ENCODE measurements at regions not wholly inside any gene's neighbourhood (a gene's known extent, or its start where the extent isn't known, plus 50 kb on each side); places are given as distances from the start of the nearest gene placed in this dataset.

GRCh38 chr3:76855451-76855850 is 184.4 kb upstream of the ROBO2 start:
- DNase-seq: no peak
- Histone ChIP-seq H3K27ac (no peak overlapping the region), H3K4me1 (no peaks in the 10 kb centered on the region), H3K4me3 (no peak overlapping the region), H3K27me3 (no peaks in the 10 kb centered on the region), H3K9me3 (no peaks in the 10 kb centered on the region), H3K36me3 (ENCODE audit: low read depth, missing control alignments) (no peaks in the 10 kb centered on the region)
- WGBS, 2 donors: 91 to 94% methylated on average over 2 of the region's 2 CpGs
- no peak for TF ChIP-seq POLR2A (IDR thresholded peaks at IDR 0.05)
- intact Hi-C loops (cut with DNase I; ENCODE audit: low total_unique reads): no loop called here

- intact Hi-C loops (cut with DNase I; ENCODE audit: low total_unique reads): no loop called here
- WGBS, 2 donors: 90 to 92% methylated on average over 3 of the region's 3 CpGs
Measured at GRCh38 chr3:76859596-76859995, 180.3 kb upstream of the ROBO2 start.

GRCh38 chr3:76864355-76864754 is 175.5 kb upstream of the ROBO2 start:
- 93 to 96% methylated on average over 4 of the region's 4 CpGs for whole genome bisulfite sequencing, 2 donors
- Histone ChIP-seq H3K9me3 (no peaks in the 10 kb centered on the region), H3K4me3 (no peak overlapping the region), H3K27me3 (no peaks in the 10 kb centered on the region), H3K36me3 (ENCODE audit: low read depth, missing control alignments) (no peaks in the 10 kb centered on the region), H3K4me1 (no peaks in the 10 kb centered on the region), H3K27ac (no peak overlapping the region)
- TF ChIP-seq CTCF (IDR thresholded peaks at IDR 0.05) (no peak), POLR2A (IDR thresholded peaks at IDR 0.05) (no peak)
- intact Hi-C loops (cut with DNase I; ENCODE audit: low total_unique reads): no loop called here
- DNase-seq: no peak

More at GRCh38 chr3:76859596-76859995, 180.3 kb upstream of the ROBO2 start:
- H3K4me1 ChIP-seq: no peaks in the 10 kb centered on the region
- TF ChIP-seq CTCF (IDR thresholded peaks at IDR 0.05): peak in 1 of 3 experiments; percentile 5
- no peak for TF ChIP-seq POLR2A (IDR thresholded peaks at IDR 0.05)
- no peak for DNase-seq
- H3K4me3 ChIP-seq: no peak overlapping the region
- H3K27ac ChIP-seq: no peak overlapping the region
- no peaks in the 10 kb centered on the region for H3K27me3 ChIP-seq
- H3K36me3 ChIP-seq (ENCODE audit: low read depth, missing control alignments): no peaks in the 10 kb centered on the region
- no peaks in the 10 kb centered on the region for H3K9me3 ChIP-seq

DNA sequence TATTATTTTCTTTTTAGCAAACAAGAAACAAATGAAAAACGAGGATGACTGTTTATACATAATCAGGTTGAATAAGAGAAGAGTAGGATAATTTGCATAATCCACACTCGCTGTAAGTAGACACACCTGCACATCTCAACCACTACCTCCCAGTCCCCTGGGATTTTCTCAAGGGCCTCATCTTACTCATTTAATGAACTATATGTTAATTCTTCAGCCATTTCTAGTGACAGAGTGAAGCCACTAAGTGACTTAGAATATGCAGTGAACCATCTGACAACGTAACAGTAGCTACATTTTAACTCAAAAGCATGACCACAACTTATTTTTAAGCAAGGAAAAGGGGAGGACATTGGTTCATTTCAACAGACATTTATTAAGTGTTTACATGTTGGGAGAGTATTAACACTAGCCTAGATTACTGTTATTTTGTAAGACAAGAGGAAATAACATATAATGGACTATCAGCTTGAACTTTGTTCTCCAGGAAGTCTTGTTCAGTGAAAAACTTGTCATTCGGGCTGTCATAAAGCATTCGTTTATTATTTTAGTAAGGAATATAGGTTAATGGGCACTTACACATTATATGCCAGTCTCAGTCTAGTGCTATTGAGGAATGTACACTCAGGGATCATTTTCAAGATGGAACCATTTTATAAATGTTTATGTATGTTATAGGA is 173.0 kb upstream of the ROBO2 start:
- H3K9me3 ChIP-seq: no peaks in the 10 kb centered on the region
- TF ChIP-seq POLR2A (IDR thresholded peaks at IDR 0.05): no peak
- intact Hi-C loops (cut with DNase I; ENCODE audit: low total_unique reads): no loop called here

DNA sequence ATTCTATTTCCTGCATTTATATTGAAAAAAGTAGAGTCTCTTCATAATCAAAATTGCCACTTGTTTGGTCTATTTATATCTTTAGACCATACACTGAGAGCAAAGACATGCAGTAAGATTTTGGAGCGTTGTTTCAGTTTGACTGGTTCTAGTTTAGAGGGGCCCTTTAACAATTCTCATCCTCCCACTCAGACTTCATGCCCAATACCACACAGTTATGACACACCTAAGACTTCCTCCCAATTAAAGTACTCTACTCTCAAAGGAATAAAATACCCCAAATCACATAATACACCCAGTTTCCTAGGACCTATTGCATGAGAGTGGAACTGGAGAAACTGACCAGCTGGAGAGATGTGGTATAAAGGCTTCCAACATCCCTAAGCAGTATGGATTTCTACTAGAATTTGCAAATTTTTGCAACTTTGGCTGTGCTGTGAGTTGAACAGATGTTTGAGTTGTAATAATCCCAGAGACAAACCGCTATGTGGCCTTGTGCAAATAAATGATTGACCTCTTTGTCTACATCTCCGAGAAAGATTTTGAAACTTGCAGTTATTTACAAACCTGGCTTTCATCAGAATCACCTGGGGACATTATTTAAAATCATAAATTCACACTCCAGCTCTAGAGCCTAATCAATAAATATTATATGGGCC is 170.0 kb upstream of the ROBO2 start:
- Histone ChIP-seq H3K4me3 (no peak overlapping the region), H3K27ac (no peak overlapping the region), H3K9me3 (no peaks in the 10 kb centered on the region), H3K27me3 (no peaks in the 10 kb centered on the region), H3K36me3 (ENCODE audit: low read depth, missing control alignments) (no peaks in the 10 kb centered on the region), H3K4me1 (no peaks in the 10 kb centered on the region)
- intact Hi-C loops (cut with DNase I; ENCODE audit: low total_unique reads): no loop called here
- WGBS, 2 donors: 52 to 69% methylated on average over 3 of the region's 3 CpGs
- no peak for DNase-seq
- no peak for TF ChIP-seq POLR2A (IDR thresholded peaks at IDR 0.05)
- TF ChIP-seq CTCF (IDR thresholded peaks at IDR 0.05): no peak

More for the DNA sequence above, 173.0 kb upstream of the ROBO2 start:
- Histone ChIP-seq H3K27ac (peak overlapping the region in 1 of 2 donors; percentile 34), H3K36me3 (ENCODE audit: low read depth, missing control alignments) (no peaks in the 10 kb centered on the region), H3K27me3 (no peaks in the 10 kb centered on the region), H3K4me3 (no peak overlapping the region), H3K4me1 (no peaks in the 10 kb centered on the region)
- WGBS, 2 donors: 74 to 75% methylated on average over 5 of the region's 5 CpGs
- DNase-seq: no peak

Measured in testis (tissue), 2 donors.